Right ventricle myocardium inferior (tissue), 1 donor: ENCODE measurements at regions not wholly inside any gene's neighbourhood (a gene's known extent, or its start where the extent isn't known, plus 50 kb on each side); places are given as distances from the start of the nearest gene placed in this dataset.

Source experiments
- ATAC-seq: fragments of 200-7000 bp; cut with Tn5 transposase; one replicate; pipeline ENCODE4 v1.9.1; 2020; ENCODE audit warnings: mild to moderate bottlenecking, moderate library complexity
- DNase-seq: peaks from one replicate; pipeline ENCODE4 v3.0.0; 2021; ENCODE audit errors: missing footprints
- intact Hi-C: fragments of 100-400 bp; cut with DNase I; formaldehyde crosslinking; loops from one replicate; pipeline ENCODE4 v1.11.0; 2022
- donor health status: DM: no; HTN: yes; CAD: no; lungs with severe emphysema.

GRCh38 chr13:30843548-30843947, 62.5 kb upstream of the MEDAG start:
- intact Hi-C loops = no loop called here
- DNase-seq = no peak
- no peak for ATAC-seq

- intact Hi-C loops = no loop called here
- ATAC-seq (no peak), DNase-seq (no peak)
Observed at GRCh38 chr13:30844548-30845296, 61.3 kb upstream of the MEDAG start.

- ATAC-seq = no peak
- intact Hi-C loops = no loop called here
Observed at GRCh38 chr13:30845297-30846214, 60.5 kb upstream of the MEDAG start.

GRCh38 chr13:30846311-30846710, 59.8 kb upstream of the MEDAG start:
- ATAC-seq (no peak), DNase-seq (no peak)
- intact Hi-C loops = no loop called here

More at GRCh38 chr13:30845297-30846214, 60.5 kb upstream of the MEDAG start:
- no peak for DNase-seq

GRCh38 chr13:30846866-30847265, 59.2 kb upstream of the MEDAG start:
- ATAC-seq (no peak), DNase-seq (no peak)
- intact Hi-C loops = no loop called here

- DNase-seq (no peak), ATAC-seq (peak; percentile 70)
- intact Hi-C loops = no loop called here
Observed at GRCh38 chr13:30847650-30848307, 58.3 kb upstream of the MEDAG start.

GRCh38 chr13:30848332-30849027, 57.6 kb upstream of the MEDAG start:
- ATAC-seq (no peak), DNase-seq (no peak)
- intact Hi-C loops = no loop called here

- intact Hi-C loops = no loop called here
- ATAC-seq (no peak), DNase-seq (no peak)
Observed at GRCh38 chr13:30849611-30850010, 56.5 kb upstream of the MEDAG start.

- intact Hi-C loops = no loop called here
- ATAC-seq = no peak
- DNase-seq = no peak
Observed at GRCh38 chr13:30850204-30850866, 55.7 kb upstream of the MEDAG start.

GRCh38 chr13:30850867-30851211, 55.2 kb upstream of the MEDAG start:
- no peak for DNase-seq
- no peak for ATAC-seq
- intact Hi-C loops = no loop called here

GRCh38 chr13:30851697-30852096, 54.4 kb upstream of the MEDAG start:
- intact Hi-C loops = no loop called here
- no peak for DNase-seq
- no peak for ATAC-seq

GRCh38 chr13:30855569-30855968, 50.5 kb upstream of the MEDAG start:
- DNase-seq = no peak
- ATAC-seq = no peak

GRCh38 chr13:30856005-30856790, 49.9 kb upstream of the MEDAG start:
- intact Hi-C loops = no loop called here
- DNase-seq (no peak), ATAC-seq (no peak)

More at GRCh38 chr13:30855569-30855968, 50.5 kb upstream of the MEDAG start:
- intact Hi-C loops = no loop called here
